Dendritic cell treated with granulocyte-macrophage colony-stimulating factor and Interleukin-4, amounts not matched to agents 40 ng/mL and 50 ng/mL, for 4 days (primary cell): ENCODE measurements at regions not wholly inside any gene's neighbourhood (a gene's known extent, or its start where the extent isn't known, plus 50 kb on each side); places are given as distances from the start of the nearest gene placed in this dataset.

Experiments
- H3K27ac Mint-ChIP-seq: one replicate; pipeline ENCODE4 v1.8.0; 2022; ENCODE audit warnings: mild to moderate bottlenecking, mixed read lengths
- H3K27me3 Mint-ChIP-seq: one replicate; pipeline ENCODE4 v1.8.0; 2022; ENCODE audit warnings: mild to moderate bottlenecking, mixed read lengths
- H3K36me3 Mint-ChIP-seq: one replicate; pipeline ENCODE4 v1.8.0; 2022; ENCODE audit warnings: low read depth, mixed read lengths
- H3K4me1 Mint-ChIP-seq: one replicate; pipeline ENCODE4 v1.8.0; 2022; ENCODE audit warnings: low read depth, mixed read lengths
- H3K4me3 Mint-ChIP-seq: one replicate; pipeline ENCODE4 v1.8.0; 2022; ENCODE audit warnings: mild to moderate bottlenecking, moderate library complexity, mixed read lengths
- H3K9me3 Mint-ChIP-seq: one replicate; pipeline ENCODE4 v1.8.0; 2022; ENCODE audit warnings: mixed read lengths
- intact Hi-C: fragments of 100-400 bp; cut with micrococcal nuclease; formaldehyde crosslinking; loops from one replicate; pipeline ENCODE4 v1.15.0; 2022

DNA sequence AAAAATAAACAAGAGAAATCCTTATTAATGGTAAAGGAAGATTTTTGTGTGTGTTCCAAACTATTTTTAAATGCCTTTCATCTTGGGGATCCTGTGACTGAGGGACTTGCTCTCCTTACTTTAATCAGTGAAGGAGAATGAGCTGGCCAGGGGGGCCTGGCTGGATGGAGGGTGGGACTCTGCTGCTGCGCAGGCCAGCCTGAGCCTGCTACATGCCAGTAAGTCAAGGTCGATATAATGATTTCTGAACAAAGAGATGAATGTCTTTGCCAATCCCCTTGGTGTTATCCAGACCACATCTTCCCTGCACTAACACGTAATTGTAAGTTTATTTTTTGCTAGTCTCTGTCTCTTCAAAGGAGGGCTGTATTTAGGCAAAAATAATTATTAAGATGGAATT is 1679.2 kb upstream of the TENM3 start:
- Mint-ChIP-seq H3K9me3 (peaks cover 22% of the 10 kb centered on the region), H3K27ac (no peak overlapping the region), H3K4me1 (no peaks in the 10 kb centered on the region), H3K4me3 (no peak overlapping the region), H3K27me3 (no peaks in the 10 kb centered on the region), H3K36me3 (no peaks in the 10 kb centered on the region)
- intact Hi-C loops = no loop called here

DNA sequence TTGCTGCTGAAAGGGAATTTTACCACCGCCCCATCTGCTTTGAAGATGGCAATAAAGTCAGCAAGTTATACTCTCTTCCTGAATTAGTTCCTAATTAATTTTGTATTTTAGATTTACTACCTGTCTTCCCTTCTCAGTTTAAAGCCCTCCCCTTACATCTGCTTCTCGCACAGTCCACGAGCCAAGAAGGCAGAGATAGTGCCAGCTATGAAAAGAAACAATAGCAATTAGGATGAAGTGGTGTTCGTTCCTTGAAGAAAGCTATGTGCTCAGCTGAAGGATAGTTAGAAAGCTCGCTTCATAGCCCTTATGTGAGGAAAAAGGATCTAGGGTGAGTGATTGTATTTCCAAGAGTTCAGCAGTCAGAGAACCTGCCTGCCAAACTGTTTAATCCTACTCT is 1678.8 kb upstream of the TENM3 start:
- Mint-ChIP-seq H3K27ac (no peak overlapping the region), H3K36me3 (no peaks in the 10 kb centered on the region), H3K9me3 (peaks cover 22% of the 10 kb centered on the region), H3K27me3 (no peaks in the 10 kb centered on the region), H3K4me3 (no peak overlapping the region), H3K4me1 (no peaks in the 10 kb centered on the region)
- intact Hi-C loops = no loop called here

DNA sequence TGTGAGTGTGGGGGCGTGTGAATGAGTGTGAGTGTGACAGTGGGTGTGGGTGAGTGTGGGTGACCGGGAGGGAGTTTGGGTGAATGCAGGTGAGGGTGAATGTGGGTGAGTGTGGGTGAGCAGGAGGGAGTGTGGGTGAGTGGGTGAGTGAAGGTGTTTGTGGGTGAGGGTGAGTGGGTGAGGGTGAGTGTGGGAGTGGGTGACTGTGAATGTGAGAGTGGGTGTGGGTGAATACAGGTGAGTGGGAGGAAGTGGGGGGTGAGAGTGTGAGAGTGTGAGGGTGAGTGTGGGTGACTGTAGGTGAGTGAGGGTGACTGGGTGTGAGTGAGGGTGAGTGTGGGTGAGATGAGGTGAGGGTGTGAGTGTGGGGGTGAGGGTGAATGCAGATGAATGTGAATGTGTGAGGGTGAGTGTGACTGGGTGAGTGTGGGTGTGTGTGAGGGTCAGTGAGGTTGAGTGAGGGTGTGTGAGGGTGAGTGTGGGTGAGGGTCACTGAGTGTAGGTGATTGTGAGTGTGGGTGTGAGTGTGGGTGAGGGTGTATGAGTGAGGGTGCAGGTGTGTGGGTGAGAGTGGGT is 1677.3 kb upstream of the TENM3 start:
- no peak overlapping the region for H3K27ac Mint-ChIP-seq
- no peaks in the 10 kb centered on the region for H3K4me1 Mint-ChIP-seq
- H3K9me3 Mint-ChIP-seq = peaks cover 22% of the 10 kb centered on the region
- intact Hi-C loops = no loop called here
- H3K27me3 Mint-ChIP-seq = no peaks in the 10 kb centered on the region
- H3K4me3 Mint-ChIP-seq = no peak overlapping the region
- H3K36me3 Mint-ChIP-seq = no peaks in the 10 kb centered on the region

DNA sequence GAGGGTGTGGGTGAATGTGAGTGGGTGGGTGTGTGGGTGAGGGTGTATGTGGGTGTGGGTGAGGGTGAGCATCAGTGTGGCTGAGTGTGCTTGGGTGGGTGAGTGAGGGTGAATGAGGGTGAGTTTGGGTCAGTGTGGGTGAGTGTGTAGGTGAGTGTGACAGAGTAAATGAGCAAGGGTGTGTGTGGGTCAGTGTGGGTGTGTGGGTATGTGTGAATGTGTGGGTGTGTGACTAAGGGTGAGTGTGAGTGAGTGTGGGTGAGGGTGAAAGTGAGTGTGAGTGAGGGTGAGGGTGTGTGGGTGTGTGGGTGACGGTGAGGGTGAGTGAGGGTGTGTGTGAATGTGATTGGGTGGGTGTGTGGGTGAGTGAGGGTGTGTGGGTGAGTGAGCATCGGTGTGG is 1676.7 kb upstream of the TENM3 start:
- no peaks in the 10 kb centered on the region for H3K4me1 Mint-ChIP-seq
- peaks cover 22% of the 10 kb centered on the region for H3K9me3 Mint-ChIP-seq
- no peak overlapping the region for H3K27ac Mint-ChIP-seq
- H3K27me3 Mint-ChIP-seq = no peaks in the 10 kb centered on the region
- intact Hi-C loops = no loop called here
- no peak overlapping the region for H3K4me3 Mint-ChIP-seq
- H3K36me3 Mint-ChIP-seq = no peaks in the 10 kb centered on the region

DNA sequence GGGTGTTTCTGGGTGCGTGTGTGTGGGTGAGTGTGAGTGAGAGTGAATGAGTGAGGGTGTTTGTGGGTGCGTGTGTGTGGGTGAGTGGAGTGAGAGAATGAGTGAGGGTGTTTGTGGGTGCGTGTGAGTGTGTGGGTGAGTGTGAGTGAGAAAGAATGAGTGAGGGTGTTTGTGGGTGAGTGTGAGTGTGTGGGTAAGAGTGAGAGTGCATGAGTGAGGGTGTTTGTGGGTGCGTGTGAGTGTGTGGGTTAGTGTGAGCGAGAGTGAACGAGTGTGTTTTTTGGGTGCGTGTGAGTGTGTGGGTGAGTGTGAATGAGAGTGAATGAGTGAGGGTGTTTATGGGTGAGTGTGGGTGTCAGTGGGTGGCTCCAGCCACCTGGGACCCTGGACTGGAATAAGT is 1676.1 kb upstream of the TENM3 start:
- H3K36me3 Mint-ChIP-seq = no peaks in the 10 kb centered on the region
- no peaks in the 10 kb centered on the region for H3K27me3 Mint-ChIP-seq
- H3K4me1 Mint-ChIP-seq = no peaks in the 10 kb centered on the region
- H3K27ac Mint-ChIP-seq = no peak overlapping the region
- intact Hi-C loops = no loop called here
- H3K4me3 Mint-ChIP-seq = no peak overlapping the region
- H3K9me3 Mint-ChIP-seq = peaks cover 22% of the 10 kb centered on the region

DNA sequence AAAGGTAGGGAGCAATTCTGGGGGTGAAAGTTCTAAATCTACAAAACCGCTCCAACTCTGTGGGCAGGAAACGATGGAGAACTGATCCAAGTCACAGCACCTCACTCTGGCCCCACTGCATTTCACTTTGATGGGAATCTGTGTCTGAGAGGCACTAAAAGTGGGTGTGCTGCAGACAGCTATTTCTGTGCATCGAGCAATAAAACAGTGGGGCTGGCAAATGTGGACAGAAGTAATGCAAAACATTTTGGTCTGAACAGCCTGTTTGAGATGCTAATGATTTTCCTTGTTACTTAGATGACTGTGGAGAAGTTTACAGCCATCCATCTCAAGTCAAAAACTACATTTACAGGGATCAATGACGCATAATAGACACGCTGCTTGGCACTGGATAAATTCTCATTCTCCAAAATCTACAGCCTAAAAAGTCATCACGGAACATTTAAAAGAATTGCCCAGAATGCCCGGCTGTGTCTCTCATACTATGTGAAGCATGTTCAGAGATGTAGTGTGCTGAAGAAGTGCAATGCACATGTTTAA is 1671.6 kb upstream of the TENM3 start:
- Mint-ChIP-seq H3K9me3 (peaks cover 3% of the 10 kb centered on the region), H3K27me3 (no peaks in the 10 kb centered on the region), H3K4me1 (no peaks in the 10 kb centered on the region), H3K4me3 (no peak overlapping the region), H3K27ac (no peak overlapping the region), H3K36me3 (no peaks in the 10 kb centered on the region)
- intact Hi-C loops = no loop called here

DNA sequence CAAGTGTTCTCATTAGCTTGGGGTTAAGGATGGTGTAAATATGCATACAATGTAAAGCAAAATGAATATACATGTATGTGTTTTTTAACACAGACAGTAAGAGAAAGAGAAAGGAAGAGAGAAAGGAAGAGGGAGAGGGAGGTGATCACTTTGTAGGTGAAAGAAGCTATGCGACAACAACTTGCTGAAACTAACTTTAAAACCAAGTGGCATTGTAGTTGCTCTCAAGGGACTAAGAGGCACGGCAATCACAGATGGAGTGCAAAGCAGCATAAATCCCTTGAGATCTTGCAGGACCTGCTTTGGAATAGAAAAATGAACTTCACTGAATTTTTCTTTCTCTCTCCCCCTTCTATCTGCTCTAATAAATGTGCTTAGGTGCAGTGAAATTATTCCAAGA is 1665.0 kb upstream of the TENM3 start:
- H3K27ac Mint-ChIP-seq = no peak overlapping the region
- H3K9me3 Mint-ChIP-seq = no peaks in the 10 kb centered on the region
- intact Hi-C loops = no loop called here
- H3K36me3 Mint-ChIP-seq = no peaks in the 10 kb centered on the region
- H3K4me3 Mint-ChIP-seq = no peak overlapping the region
- H3K4me1 Mint-ChIP-seq = no peaks in the 10 kb centered on the region
- no peaks in the 10 kb centered on the region for H3K27me3 Mint-ChIP-seq

DNA sequence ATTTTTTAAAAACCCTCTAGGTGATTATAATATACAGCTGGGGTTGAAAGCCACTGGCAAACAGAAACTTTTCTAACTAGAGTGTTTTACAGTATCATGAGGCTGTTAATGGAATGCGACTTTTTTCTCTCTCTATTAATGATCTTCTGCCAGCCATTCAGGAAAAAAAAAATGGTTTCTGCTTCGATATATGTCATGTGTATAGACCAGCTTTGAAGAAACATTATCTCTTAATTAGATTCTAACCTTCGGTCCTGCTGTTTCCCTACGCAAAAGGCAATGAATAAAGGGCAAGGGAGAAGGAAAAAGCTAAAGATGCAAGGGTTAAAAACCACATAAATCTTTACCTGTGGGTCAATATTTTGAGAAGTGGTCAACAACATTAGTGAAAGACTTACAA is 1662.1 kb upstream of the TENM3 start:
- Mint-ChIP-seq H3K27ac (no peak overlapping the region), H3K27me3 (no peaks in the 10 kb centered on the region), H3K9me3 (no peaks in the 10 kb centered on the region), H3K4me3 (no peak overlapping the region), H3K4me1 (no peaks in the 10 kb centered on the region), H3K36me3 (no peaks in the 10 kb centered on the region)
- intact Hi-C loops = no loop called here

DNA sequence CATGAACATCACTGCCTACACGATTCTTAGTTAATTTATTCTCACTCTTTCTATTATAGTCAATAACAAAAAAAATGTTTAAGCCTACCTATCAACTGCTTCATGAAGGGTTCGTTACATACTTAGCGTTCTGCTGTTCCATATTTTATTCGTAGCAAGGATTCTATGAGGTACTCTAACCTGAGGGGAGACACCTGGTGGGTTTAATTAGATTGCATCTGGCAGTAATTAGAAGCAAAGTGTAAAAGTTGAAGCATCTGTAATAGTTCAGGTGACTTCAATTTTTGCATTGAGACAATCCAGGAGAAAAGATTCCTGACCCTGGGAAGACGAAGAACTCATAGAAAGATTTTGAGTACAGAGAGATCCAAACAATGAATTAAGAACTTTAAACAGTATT is 1655.8 kb upstream of the TENM3 start:
- no peak overlapping the region for H3K4me3 Mint-ChIP-seq
- no peak overlapping the region for H3K27ac Mint-ChIP-seq
- H3K27me3 Mint-ChIP-seq = no peaks in the 10 kb centered on the region
- no peaks in the 10 kb centered on the region for H3K9me3 Mint-ChIP-seq
- no peaks in the 10 kb centered on the region for H3K4me1 Mint-ChIP-seq
- intact Hi-C loops = no loop called here
- no peaks in the 10 kb centered on the region for H3K36me3 Mint-ChIP-seq

DNA sequence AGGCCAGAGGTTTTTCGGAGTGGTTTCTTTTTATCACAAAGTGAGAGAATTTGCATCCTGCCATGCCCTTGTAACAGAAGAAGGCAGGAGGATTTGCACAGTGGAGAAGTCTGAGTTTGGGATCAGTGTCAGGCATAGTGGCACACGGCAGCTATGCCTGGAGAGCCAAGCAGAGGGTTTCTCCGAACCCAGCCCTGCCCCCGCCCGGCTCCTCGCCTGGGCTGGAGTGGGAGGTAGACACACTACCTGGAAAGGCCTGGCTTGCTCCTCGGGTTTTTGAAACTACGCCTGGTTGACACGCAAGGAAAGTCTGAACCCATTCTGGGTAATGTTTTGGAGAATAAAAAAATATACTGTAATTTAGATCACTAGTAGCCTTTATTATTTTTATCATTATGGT is 1653.6 kb upstream of the TENM3 start:
- H3K27ac Mint-ChIP-seq = no peak overlapping the region
- no peak overlapping the region for H3K4me3 Mint-ChIP-seq
- H3K4me1 Mint-ChIP-seq = no peaks in the 10 kb centered on the region
- intact Hi-C loops = no loop called here
- no peaks in the 10 kb centered on the region for H3K36me3 Mint-ChIP-seq
- H3K27me3 Mint-ChIP-seq = no peaks in the 10 kb centered on the region
- H3K9me3 Mint-ChIP-seq = peaks cover 12% of the 10 kb centered on the region

DNA sequence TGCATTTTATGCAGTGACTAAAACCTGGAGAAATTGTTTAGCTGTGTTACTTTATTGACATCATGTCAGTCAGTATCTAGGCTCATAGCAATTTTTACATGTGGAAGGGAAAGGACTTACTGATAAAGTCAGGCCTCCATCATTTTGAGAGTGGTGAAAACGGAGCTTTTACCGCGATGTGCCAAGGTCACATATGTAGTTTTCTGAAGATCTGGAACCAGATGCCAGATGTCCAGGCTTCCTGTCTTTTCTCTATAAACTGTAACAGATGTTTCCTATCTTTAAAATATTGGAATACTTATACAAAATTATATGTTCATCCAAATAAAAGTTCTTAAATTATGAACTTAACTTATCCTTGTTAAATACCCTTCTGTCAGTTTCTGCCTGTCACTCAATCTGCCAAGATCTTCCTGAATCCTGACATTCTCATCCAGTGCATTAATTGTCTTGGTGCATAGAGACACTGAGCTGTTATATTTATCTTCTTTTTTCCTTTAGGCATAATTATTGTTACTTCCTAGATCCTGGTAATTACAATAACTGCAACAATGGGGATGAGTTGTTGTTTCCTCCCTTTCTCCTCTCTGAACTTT is 1646.2 kb upstream of the TENM3 start:
- intact Hi-C loops = no loop called here
- H3K27ac Mint-ChIP-seq = no peak overlapping the region
- no peaks in the 10 kb centered on the region for H3K4me1 Mint-ChIP-seq

DNA sequence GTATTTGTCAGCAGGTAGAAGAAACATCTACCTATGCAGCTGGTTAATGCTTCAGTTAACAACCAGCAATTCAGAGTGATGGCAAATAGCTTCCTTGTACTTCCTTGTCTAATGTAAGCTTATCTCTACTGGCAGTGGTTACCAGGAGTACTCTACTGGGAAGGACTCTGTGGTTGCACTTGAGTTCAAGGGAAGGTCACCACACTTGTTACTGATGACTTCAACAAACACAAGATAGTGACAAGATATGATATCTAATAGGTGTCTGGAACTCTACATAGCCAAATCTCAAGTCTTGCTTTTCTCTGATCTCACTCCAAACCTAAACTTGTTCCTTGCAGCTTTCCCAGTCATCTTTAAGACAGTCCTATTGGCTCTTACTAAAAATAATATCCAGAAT is 1644.9 kb upstream of the TENM3 start:
- Mint-ChIP-seq H3K36me3 (no peaks in the 10 kb centered on the region), H3K9me3 (peaks cover 10% of the 10 kb centered on the region), H3K4me3 (no peak overlapping the region), H3K27ac (no peak overlapping the region), H3K4me1 (no peaks in the 10 kb centered on the region), H3K27me3 (no peaks in the 10 kb centered on the region)
- intact Hi-C loops = no loop called here

More for the DNA sequence above, 1646.2 kb upstream of the TENM3 start:
- Mint-ChIP-seq H3K9me3 (peaks cover 12% of the 10 kb centered on the region), H3K36me3 (no peaks in the 10 kb centered on the region), H3K4me3 (no peak overlapping the region), H3K27me3 (no peaks in the 10 kb centered on the region)

DNA sequence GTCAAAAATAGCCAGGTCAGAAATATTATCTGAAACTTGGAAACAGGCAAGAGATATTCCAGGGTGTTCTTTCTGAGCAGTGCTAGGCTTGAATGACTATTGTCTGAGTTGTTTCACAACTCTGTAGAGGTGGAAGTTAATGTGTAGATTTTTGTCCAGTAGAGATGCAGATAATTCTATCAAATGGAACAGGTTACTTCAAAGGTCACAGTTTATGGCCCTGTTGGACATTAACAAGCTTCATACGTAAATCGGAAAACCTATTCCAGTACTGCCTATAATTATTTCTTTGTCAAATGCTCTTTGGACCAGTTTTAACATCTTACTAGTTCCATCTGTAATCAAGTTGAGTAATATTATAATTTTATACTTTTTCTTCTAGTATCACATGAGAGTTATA is 1639.4 kb upstream of the TENM3 start:
- no peak overlapping the region for H3K4me3 Mint-ChIP-seq
- H3K4me1 Mint-ChIP-seq = no peaks in the 10 kb centered on the region
- intact Hi-C loops = no loop called here
- H3K27ac Mint-ChIP-seq = no peak overlapping the region
- H3K9me3 Mint-ChIP-seq = peaks cover 9% of the 10 kb centered on the region
- H3K36me3 Mint-ChIP-seq = no peaks in the 10 kb centered on the region
- H3K27me3 Mint-ChIP-seq = no peaks in the 10 kb centered on the region

DNA sequence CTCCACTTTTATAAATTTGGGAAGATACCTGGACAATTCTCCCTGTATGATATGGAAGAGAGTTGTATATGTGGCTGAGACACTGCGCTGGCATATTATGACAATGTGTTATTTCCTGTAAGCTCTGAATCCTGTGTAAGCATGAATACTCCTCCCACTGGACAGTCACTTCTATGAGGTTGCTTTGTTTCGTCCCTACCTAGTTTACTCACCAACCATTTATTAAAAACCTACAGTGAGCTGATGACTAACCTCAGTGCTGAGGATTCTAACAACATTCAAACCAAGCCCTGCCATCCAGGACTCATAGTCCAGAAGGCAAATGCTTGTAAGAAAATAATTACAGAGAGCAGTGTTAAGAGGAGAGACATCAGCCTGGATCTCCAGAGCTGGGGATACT is 1632.9 kb upstream of the TENM3 start:
- Mint-ChIP-seq H3K27me3 (no peaks in the 10 kb centered on the region), H3K27ac (no peak overlapping the region), H3K4me1 (no peaks in the 10 kb centered on the region), H3K9me3 (peaks cover 9% of the 10 kb centered on the region), H3K36me3 (no peaks in the 10 kb centered on the region), H3K4me3 (no peak overlapping the region)
- intact Hi-C loops = no loop called here

DNA sequence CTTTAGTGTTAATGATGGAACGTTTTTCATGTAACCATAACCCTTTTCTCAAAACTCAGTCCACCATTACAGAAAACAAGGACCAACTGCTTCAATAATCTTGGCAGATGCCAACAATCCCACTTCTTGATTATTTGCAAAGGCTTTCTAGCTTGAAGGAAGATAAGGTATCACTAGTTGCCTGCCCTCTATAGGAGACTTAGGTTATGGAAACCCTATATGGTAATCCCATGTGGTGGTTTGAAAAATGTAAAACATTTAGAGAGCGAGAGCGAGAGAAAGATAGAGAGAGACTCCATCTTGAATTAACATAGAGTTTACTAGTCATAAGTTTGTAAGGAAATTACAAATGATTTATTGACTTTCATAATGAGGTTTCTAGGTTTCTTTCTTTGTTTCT is 1627.5 kb upstream of the TENM3 start:
- Mint-ChIP-seq H3K27me3 (no peaks in the 10 kb centered on the region), H3K9me3 (no peaks in the 10 kb centered on the region), H3K36me3 (no peaks in the 10 kb centered on the region)

More for the DNA sequence above, 1627.5 kb upstream of the TENM3 start:
- intact Hi-C loops = no loop called here
- Mint-ChIP-seq H3K4me1 (no peaks in the 10 kb centered on the region), H3K4me3 (no peak overlapping the region), H3K27ac (no peak overlapping the region)
